Activated CD8-positive, alpha-beta T cell treated with anti-CD3 and anti-CD28 coated beads for 36 hours (primary cell): ENCODE measurements at regions not wholly inside any gene's neighbourhood (a gene's known extent, or its start where the extent isn't known, plus 50 kb on each side); places are given as distances from the start of the nearest gene placed in this dataset.

Source experiments
- ATAC-seq: fragments of 200-7000 bp; cut with Tn5 transposase; one replicate; pipeline ENCODE4 v1.10.0; 2021; ENCODE audit warnings: mild to moderate bottlenecking, moderate library complexity
- CTCF ChIA-PET: fragments of 350-600 bp; sonication (Branson Sonifier 250); formaldehyde crosslinking; loops from one replicate; lab custom pipeline; 2021; ENCODE audit warnings: antibody characterized with exemption; lab: Charles Lee
- POLR2A ChIA-PET: fragments of 350-600 bp; sonication (Branson Sonifier 250); formaldehyde crosslinking; loops from one replicate; lab custom pipeline; 2021; ENCODE audit warnings: antibody characterized with exemption; lab: Charles Lee
- DNase-seq: peaks from one replicate; pipeline ENCODE4 v3.0.0-alpha.2; 2020
- H3K27ac Mint-ChIP-seq: one replicate; pipeline ENCODE4 v1.8.0; 2021; ENCODE audit warnings: mild to moderate bottlenecking, mixed read lengths
- H3K27me3 Mint-ChIP-seq: one replicate; pipeline ENCODE4 v1.8.0; 2021; ENCODE audit warnings: mixed read lengths
- H3K36me3 Mint-ChIP-seq: one replicate; pipeline ENCODE4 v1.8.0; 2021; ENCODE audit warnings: low read depth, mixed read lengths
- H3K4me1 Mint-ChIP-seq: one replicate; pipeline ENCODE4 v1.8.0; 2021; ENCODE audit warnings: low read depth, mixed read lengths
- H3K4me3 Mint-ChIP-seq: one replicate; pipeline ENCODE4 v1.8.0; 2021; ENCODE audit warnings: mild to moderate bottlenecking, moderate library complexity, mixed read lengths
- H3K9me3 Mint-ChIP-seq: one replicate; pipeline ENCODE4 v1.8.0; 2021; ENCODE audit warnings: mixed read lengths
- CTCF ChIP-seq: fragments of 200-600 bp; IDR thresholded peaks from one replicate; pipeline ENCODE4 v1.8.0; 2022; ENCODE audit warnings: antibody characterized with exemption, mild to moderate bottlenecking
- intact Hi-C: fragments of 100-400 bp; cut with micrococcal nuclease; formaldehyde crosslinking; loops from one replicate; pipeline ENCODE4 v1.10.0; 2022

- no peak for ATAC-seq
- POLR2A ChIA-PET: no interaction called here
- H3K27ac Mint-ChIP-seq: no peak overlapping the region
These were observed 207.0 kb downstream of the MAF start for GRCh38 chr16:79393564-79393963.

DNA sequence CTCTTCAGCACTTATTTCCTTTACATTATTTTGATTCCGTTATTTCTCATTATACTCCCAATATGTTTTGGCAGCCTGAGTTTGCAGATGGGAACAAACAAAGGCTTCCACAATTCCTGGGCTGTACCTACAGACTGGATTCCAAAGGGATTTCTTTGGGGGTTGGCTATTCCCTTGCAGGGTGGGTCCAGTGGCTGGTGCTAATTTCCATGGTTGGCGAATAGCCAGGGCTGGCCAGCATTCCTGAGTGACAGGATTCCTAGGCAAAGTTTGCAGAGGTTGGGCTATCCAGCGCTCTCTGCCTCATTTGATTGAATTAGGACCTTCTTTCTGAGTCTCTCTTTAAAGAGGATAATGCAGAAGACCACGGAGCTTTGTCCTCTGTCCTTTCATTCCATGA is 207.4 kb downstream of the MAF start:
- Mint-ChIP-seq H3K9me3 (no peaks in the 10 kb centered on the region), H3K4me1 (peaks cover 2% of the 10 kb centered on the region), H3K27ac (no peak overlapping the region), H3K4me3 (no peak overlapping the region), H3K36me3 (no peaks in the 10 kb centered on the region), H3K27me3 (peaks cover 1% of the 10 kb centered on the region)
- intact Hi-C loops: no loop called here
- no peak for TF ChIP-seq CTCF
- no peak for ATAC-seq
- ChIA-PET CTCF (no interaction called here), POLR2A (no interaction called here)
- DNase-seq: no peak

More at GRCh38 chr16:79393564-79393963, 207.0 kb downstream of the MAF start:
- Mint-ChIP-seq H3K36me3 (no peaks in the 10 kb centered on the region), H3K4me3 (no peak overlapping the region), H3K27me3 (peaks cover 1% of the 10 kb centered on the region), H3K9me3 (no peaks in the 10 kb centered on the region), H3K4me1 (peaks cover 2% of the 10 kb centered on the region)
- no peak for DNase-seq
- intact Hi-C loops: no loop called here
- no peak for TF ChIP-seq CTCF
- CTCF ChIA-PET: interaction anchor here (0.6 kb wide), 1 partner anchor 65 kb away, joined by 3 read pairs; no protein-coding TSS in a partner anchor

DNA sequence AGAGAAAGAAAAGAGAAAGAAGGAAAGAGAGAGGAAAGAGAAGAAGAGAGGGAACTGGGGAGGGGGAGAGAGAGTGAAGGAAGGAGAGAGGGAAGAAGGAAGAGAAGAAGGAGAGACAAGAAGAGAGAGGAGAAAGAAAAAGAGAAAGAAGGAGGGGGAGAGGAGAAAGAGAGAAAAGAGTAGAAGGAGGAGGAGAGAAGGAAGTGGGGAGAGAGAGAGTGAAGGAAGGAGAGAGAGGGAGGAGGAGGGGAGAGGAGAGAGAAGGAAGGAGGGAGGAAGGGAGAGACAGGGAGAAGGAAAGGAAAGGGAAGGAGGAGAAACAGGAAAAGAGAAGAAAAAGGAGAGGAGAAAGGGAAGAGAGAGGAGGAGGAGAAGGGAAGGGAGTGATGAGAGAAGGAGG is 208.5 kb downstream of the MAF start:
- Mint-ChIP-seq H3K27ac (no peak overlapping the region), H3K27me3 (peaks cover 1% of the 10 kb centered on the region), H3K36me3 (no peaks in the 10 kb centered on the region), H3K4me3 (no peak overlapping the region), H3K4me1 (peaks cover 2% of the 10 kb centered on the region), H3K9me3 (no peaks in the 10 kb centered on the region)
- ChIA-PET POLR2A (no interaction called here), CTCF (no interaction called here)
- intact Hi-C loops: no loop called here
- no peak for DNase-seq
- no peak for TF ChIP-seq CTCF
- no peak for ATAC-seq

DNA sequence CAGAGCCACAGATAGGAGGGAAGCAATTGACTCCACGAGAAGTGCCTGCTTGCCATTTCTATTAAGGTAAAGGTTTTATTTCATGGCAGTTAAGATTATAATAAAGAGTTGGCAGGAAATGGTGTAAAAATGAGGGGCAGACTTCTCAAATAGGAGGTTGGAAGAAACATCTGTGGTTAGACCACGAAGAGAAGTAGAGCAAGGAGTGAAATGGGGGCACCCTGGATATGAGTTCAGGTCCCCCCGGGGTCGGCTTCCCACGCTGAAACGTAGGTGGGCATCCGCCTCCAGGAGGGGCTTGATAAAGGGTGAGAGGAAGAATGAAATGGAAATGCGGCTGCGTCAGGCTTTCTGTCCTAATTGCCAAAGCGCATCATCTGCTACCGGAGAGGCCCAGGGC is 209.1 kb downstream of the MAF start:
- Mint-ChIP-seq H3K36me3 (no peaks in the 10 kb centered on the region), H3K9me3 (no peaks in the 10 kb centered on the region), H3K27me3 (peaks cover 1% of the 10 kb centered on the region), H3K4me1 (peaks cover 2% of the 10 kb centered on the region), H3K4me3 (no peak overlapping the region), H3K27ac (peak overlapping the region; percentile 63)
- intact Hi-C loops: no loop called here
- ChIA-PET CTCF (no interaction called here), POLR2A (no interaction called here)
- DNase-seq (no peak), ATAC-seq (no peak)
- no peak for TF ChIP-seq CTCF

GRCh38 chr16:79390481-79391051 is 210.0 kb downstream of the MAF start:
- DNase-seq (no peak), ATAC-seq (no peak)
- intact Hi-C loops: no loop called here
- ChIA-PET POLR2A (interaction anchor here (1.1 kb wide), 1 partner anchor 10 kb away, joined by 4 read pairs; no protein-coding TSS in a partner anchor), CTCF (interaction anchor here (1.9 kb wide), 1 partner anchor 12 kb away, joined by 5 read pairs; no protein-coding TSS in a partner anchor)
- Mint-ChIP-seq H3K27me3 (peaks cover 1% of the 10 kb centered on the region), H3K4me1 (peaks cover 2% of the 10 kb centered on the region), H3K36me3 (no peaks in the 10 kb centered on the region), H3K27ac (no peak overlapping the region), H3K4me3 (no peak overlapping the region), H3K9me3 (no peaks in the 10 kb centered on the region)
- no peak for TF ChIP-seq CTCF
